Ectodermal cell (in vitro differentiated cells): ENCODE measurements at regions not wholly inside any gene's neighbourhood (a gene's known extent, or its start where the extent isn't known, plus 50 kb on each side); places are given as distances from the start of the nearest gene placed in this dataset.

Source experiments
- H3K27ac ChIP-seq: 2 replicates; pipeline ENCODE4 v1.7.0; 2013; ENCODE audit warnings: mild to moderate bottlenecking, low read depth, low read length; ENCODE audit not compliant: insufficient read depth, poor library complexity, severe bottlenecking
- H3K27me3 ChIP-seq: 2 replicates; pipeline ENCODE4 v1.7.0; 2013; ENCODE audit warnings: mild to moderate bottlenecking, low read length; ENCODE audit not compliant: insufficient read depth, control insufficient read depth, poor library complexity, severe bottlenecking
- H3K36me3 ChIP-seq: one replicate; pipeline ENCODE4 v1.7.0; 2013; ENCODE audit warnings: low read length; ENCODE audit not compliant: control insufficient read depth, insufficient read depth
- H3K4me1 ChIP-seq: one replicate; pipeline ENCODE4 v1.7.0; 2013; ENCODE audit warnings: low read length; ENCODE audit not compliant: control insufficient read depth, insufficient read depth
- H3K4me3 ChIP-seq: 2 replicates; pipeline ENCODE4 v1.7.0; 2013; ENCODE audit warnings: low read depth, low read length, control low read depth; ENCODE audit not compliant: insufficient read depth
- H3K9me3 ChIP-seq: 2 replicates; pipeline ENCODE4 v1.7.0; 2013; ENCODE audit warnings: mild to moderate bottlenecking, low read length, moderate library complexity; ENCODE audit not compliant: control insufficient read depth
- WGBS, 2 experiments: methylation state at CpG; one replicate each; pipeline ENCODE4 v1.1.7; 2013; ENCODE audit warnings: missing lambda C conversion rate in 2 of 2; 5-methylcytosine and 5-hydroxymethylcytosine counted together

GRCh38 chr1:191629836-191630235 is 528.4 kb upstream of the RGS18 start:
- no peaks in the 10 kb centered on the region for H3K9me3 ChIP-seq
- H3K27ac ChIP-seq, result no peak overlapping the region
- H3K4me1 ChIP-seq, result no peaks in the 10 kb centered on the region
- H3K36me3 ChIP-seq, result no peaks in the 10 kb centered on the region
- no peak overlapping the region for H3K4me3 ChIP-seq
- H3K27me3 ChIP-seq, result no peaks in the 10 kb centered on the region

- Histone ChIP-seq H3K27me3 (no peaks in the 10 kb centered on the region), H3K36me3 (no peaks in the 10 kb centered on the region), H3K27ac (no peak overlapping the region), H3K4me1 (no peaks in the 10 kb centered on the region), H3K9me3 (no peaks in the 10 kb centered on the region), H3K4me3 (no peak overlapping the region)
- 73 to 90% methylated on average over 2 to 3 of the region's 3 CpGs for WGBS, 2 experiments
These were observed 523.3 kb upstream of the RGS18 start for GRCh38 chr1:191634801-191635508.

- Histone ChIP-seq H3K4me3 (no peak overlapping the region), H3K27ac (no peak overlapping the region), H3K4me1 (no peaks in the 10 kb centered on the region), H3K36me3 (no peaks in the 10 kb centered on the region), H3K27me3 (no peaks in the 10 kb centered on the region), H3K9me3 (no peaks in the 10 kb centered on the region)
These were observed 521.9 kb upstream of the RGS18 start for GRCh38 chr1:191636345-191636744.

- no peaks in the 10 kb centered on the region for H3K27me3 ChIP-seq
- H3K4me3 ChIP-seq, result no peak overlapping the region
- 94% methylated on average over 9 of the region's 9 CpGs for whole genome bisulfite sequencing, 2 experiments
- no peaks in the 10 kb centered on the region for H3K36me3 ChIP-seq
- no peak overlapping the region for H3K27ac ChIP-seq
- H3K4me1 ChIP-seq, result no peaks in the 10 kb centered on the region
- H3K9me3 ChIP-seq, result no peaks in the 10 kb centered on the region
These were observed 516.6 kb upstream of the RGS18 start for GRCh38 chr1:191641420-191642260.

- no peaks in the 10 kb centered on the region for H3K4me1 ChIP-seq
- no peak overlapping the region for H3K4me3 ChIP-seq
- no peaks in the 10 kb centered on the region for H3K9me3 ChIP-seq
- no peaks in the 10 kb centered on the region for H3K36me3 ChIP-seq
- H3K27ac ChIP-seq, result no peak overlapping the region
- WGBS, 2 experiments, result no CpG with 5 or more reads among the region's 1 CpG
- no peaks in the 10 kb centered on the region for H3K27me3 ChIP-seq
These were observed 515.2 kb upstream of the RGS18 start for GRCh38 chr1:191643060-191643459.

- 100% methylated on average over 1 of the region's 2 CpGs for WGBS, 2 experiments
- Histone ChIP-seq H3K27me3 (no peaks in the 10 kb centered on the region), H3K4me1 (no peaks in the 10 kb centered on the region), H3K36me3 (no peaks in the 10 kb centered on the region), H3K9me3 (no peaks in the 10 kb centered on the region), H3K4me3 (no peak overlapping the region), H3K27ac (no peak overlapping the region)
These were observed 509.3 kb upstream of the RGS18 start for GRCh38 chr1:191648939-191649338.

GRCh38 chr1:191662051-191662450 is 496.2 kb upstream of the RGS18 start:
- 79 to 100% methylated on average over 1 of the region's 1 CpG for WGBS, 2 experiments
- Histone ChIP-seq H3K27me3 (no peaks in the 10 kb centered on the region), H3K36me3 (no peaks in the 10 kb centered on the region), H3K9me3 (no peaks in the 10 kb centered on the region), H3K4me3 (no peak overlapping the region), H3K4me1 (peaks cover 3% of the 10 kb centered on the region), H3K27ac (no peak overlapping the region)

GRCh38 chr1:191662746-191663145 is 495.5 kb upstream of the RGS18 start:
- H3K4me1 ChIP-seq, result peaks cover 3% of the 10 kb centered on the region
- 88 to 95% methylated on average over 1 of the region's 1 CpG for WGBS, 2 experiments
- H3K27me3 ChIP-seq, result no peaks in the 10 kb centered on the region
- H3K9me3 ChIP-seq, result no peaks in the 10 kb centered on the region
- H3K4me3 ChIP-seq, result no peak overlapping the region
- H3K27ac ChIP-seq, result no peak overlapping the region
- no peaks in the 10 kb centered on the region for H3K36me3 ChIP-seq

- Histone ChIP-seq H3K4me3 (no peak overlapping the region), H3K9me3 (no peaks in the 10 kb centered on the region), H3K27me3 (no peaks in the 10 kb centered on the region), H3K4me1 (no peaks in the 10 kb centered on the region), H3K36me3 (no peaks in the 10 kb centered on the region), H3K27ac (no peak overlapping the region)
- WGBS, 2 experiments, result 96 to 97% methylated on average over 5 of the region's 5 CpGs
These were observed 489.7 kb upstream of the RGS18 start for GRCh38 chr1:191668525-191668924.

- WGBS, 2 experiments, result 100% methylated on average over 1 of the region's 2 CpGs; no CpG with 5 or more reads in 1 of the 2 experiments
- Histone ChIP-seq H3K4me1 (no peaks in the 10 kb centered on the region), H3K36me3 (no peaks in the 10 kb centered on the region), H3K9me3 (no peaks in the 10 kb centered on the region), H3K4me3 (no peak overlapping the region), H3K27ac (no peak overlapping the region), H3K27me3 (no peaks in the 10 kb centered on the region)
These were observed 488.6 kb upstream of the RGS18 start for GRCh38 chr1:191669629-191670028.
